HG02759 (cell line): ENCODE measurements at regions not wholly inside any gene's neighbourhood (a gene's known extent, or its start where the extent isn't known, plus 50 kb on each side); places are given as distances from the start of the nearest gene placed in this dataset.
"Not testable (repeated sequence)": the region's sequence is repeated elsewhere in the genome, so short reads cannot be mapped to it uniquely, and the experiment has no call there.

Experiments
- ATAC-seq: cut with Tn5 transposase; IDR thresholded peaks from one replicate; pipeline ENCODE4 v1.9.1; 2021; ENCODE audit warnings: mild to moderate bottlenecking, moderate library complexity; ENCODE audit not compliant: unreplicated experiment

DNA sequence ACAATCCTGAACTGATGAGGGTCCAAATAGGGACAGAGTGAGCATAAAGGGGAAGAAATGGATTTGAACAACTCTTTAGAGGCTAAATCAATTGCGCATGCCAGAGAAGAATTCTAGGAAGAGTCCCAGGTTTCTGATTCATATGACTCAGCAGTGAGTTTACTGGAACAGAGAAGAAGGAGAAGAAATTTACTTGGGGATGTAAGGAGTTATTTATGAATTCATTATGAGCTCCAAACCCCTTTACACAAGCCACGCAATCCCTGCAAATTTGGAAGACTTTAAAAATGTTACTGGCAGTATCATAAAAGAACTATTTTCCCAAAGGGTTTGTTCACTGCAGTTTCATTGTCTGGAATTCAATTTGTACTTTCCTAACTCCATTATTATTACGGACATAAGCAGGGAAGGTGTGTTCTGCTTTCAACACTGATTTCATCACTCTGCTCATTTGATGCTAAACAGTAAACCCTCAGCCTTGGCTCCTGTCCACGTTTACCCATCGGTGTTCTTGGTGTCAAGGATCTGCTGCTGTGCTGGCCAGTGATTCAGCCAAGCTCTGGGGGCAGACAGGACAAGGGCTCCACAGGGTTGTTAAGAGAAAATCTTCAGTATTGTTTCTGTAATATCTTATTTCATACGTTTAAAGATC, 273.7 kb downstream of the HNRNPD start:
- ATAC-seq, result no peak

DNA sequence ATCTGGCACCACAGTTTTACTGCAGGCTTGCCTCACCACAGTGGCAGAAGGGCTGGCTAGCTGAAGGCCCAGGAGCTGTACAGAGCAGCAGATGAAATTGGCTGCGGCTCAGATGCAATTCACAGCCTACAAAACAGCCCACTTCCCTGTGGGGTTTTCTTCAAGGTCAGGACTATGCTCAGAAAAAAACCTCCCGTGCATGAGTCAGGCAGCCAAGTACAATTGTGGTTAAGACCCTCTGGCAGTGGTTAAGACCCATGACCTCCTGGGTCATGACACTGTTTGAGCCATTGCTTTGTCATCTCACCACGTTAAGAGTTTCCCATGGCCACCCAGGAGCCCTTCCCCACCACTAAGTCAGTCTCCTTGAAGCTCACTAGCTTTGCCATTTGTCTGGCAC, 276.3 kb downstream of the HNRNPD start:
- ATAC-seq, result no peak

DNA sequence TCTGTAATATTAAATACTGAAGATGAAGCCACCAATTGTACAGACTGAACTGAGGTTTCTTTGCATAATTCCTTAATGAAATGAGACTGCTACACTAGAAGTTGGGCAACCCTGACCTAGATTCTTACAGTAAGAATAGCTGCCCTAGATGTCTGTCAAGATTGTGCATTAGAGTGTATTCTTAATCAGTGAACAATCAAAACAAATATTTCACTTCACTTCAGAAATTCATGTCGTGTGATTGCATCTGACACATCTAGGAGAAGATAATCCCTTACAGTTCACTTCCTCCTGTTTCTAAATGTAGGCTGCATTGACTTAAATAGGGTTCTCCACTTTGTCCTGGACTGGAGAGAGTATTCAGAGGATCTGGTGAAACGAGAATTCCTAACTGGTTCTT, 283.1 kb downstream of the HNRNPD start:
- ATAC-seq, result no peak

DNA sequence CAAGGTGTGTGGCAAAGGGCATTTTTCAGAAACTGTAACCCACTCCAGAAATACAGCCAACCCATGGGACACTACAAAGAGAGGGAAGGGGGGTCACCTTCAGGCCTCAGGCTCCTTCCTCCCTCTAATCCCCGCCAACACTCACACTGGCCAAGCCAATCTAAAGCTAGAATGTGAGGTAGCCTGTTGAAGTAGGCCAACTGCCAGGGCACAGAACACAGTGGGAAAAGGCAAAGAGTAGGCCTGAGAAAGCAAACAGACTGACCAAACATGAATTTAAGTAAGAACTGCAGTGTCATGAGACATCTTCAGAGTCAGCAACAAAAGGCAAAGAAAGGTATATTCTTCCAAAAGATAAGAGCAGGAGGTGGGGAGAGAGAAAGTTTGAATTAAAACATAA, 289.0 kb downstream of the HNRNPD start:
- no peak for ATAC-seq

DNA sequence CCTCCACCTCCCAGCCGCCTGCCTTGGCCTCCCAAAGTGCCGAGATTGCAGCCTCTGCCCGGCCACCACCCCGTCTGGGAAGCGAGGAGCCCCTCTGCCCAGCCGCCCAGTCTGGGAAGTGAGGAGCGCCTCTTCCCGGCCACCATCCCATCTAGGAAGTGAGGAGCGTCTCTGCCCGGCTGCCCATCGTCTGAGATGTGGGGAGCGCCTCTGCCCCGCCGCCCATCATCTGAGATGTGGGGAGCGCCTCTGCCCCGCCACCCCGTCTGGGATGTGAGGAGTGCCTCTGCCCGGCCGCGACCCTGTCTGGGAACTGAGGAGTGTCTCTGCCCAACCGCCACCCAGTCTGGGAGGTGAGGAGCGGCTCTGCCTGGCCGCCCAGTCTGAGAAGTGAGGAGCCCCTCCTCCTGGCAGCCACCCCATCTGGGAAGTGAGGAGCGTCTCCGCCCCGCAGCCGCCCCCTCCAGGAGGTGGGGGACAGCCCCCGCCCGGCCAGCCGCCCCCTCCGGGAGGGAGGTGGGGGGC, 296.3 kb downstream of the HNRNPD start:
- ATAC-seq, result not testable (repeated sequence)

GRCh38 chr4:82076809-82077208, 297.0 kb downstream of the HNRNPD start:
- ATAC-seq, result no peak

GRCh38 chr4:82076359-82076758, 297.4 kb downstream of the HNRNPD start:
- no peak for ATAC-seq

GRCh38 chr4:82071951-82072350, 301.8 kb downstream of the HNRNPD start:
- ATAC-seq, result no peak

- ATAC-seq, result no peak
Measured at GRCh38 chr4:82069883-82070638, 303.7 kb downstream of the HNRNPD start.

DNA sequence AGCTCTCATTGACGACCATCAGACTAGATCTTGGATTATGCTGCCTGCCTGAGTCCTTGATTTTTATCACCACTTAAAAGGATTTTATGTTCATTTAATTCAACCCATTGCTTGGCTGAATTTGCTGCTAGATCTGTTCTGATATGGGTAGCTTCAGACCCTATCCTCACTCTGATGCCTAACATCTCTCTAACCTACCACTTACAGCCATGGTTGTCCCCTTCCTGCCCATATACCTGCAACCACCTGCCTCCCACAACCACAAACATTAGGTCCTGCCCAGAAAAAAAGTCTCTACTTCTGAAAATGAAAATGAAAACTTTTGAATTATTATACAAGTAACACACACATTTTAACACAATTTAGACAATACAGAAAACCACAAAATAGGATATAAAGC, 310.8 kb downstream of the HNRNPD start:
- no peak for ATAC-seq

DNA sequence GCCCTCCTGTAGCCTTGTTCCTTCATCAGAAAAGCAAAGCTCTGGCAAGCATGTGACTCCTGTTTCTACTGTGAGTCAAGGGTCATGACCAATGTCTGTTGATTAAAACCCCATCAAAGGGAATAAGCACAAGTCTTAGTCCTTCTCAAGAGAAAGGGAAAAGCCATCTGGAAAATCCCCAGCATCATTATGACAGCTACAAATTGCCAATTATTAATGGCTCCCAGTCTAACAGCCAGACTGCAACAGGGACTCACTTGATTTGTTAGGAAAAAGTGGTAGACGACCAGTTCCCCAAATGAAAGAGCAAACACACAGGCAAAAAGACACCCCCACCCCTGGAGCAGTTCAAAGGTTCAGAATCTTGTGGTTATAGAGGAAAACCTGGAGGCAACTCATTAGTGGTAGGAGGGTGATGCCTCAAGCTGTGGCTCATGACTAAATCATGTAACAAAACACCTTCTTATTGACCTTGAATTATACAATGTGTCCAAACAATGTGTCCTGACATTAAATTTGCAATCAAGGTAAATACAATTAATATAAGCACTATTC, 315.7 kb downstream of the HNRNPD start:
- ATAC-seq, result no peak

DNA sequence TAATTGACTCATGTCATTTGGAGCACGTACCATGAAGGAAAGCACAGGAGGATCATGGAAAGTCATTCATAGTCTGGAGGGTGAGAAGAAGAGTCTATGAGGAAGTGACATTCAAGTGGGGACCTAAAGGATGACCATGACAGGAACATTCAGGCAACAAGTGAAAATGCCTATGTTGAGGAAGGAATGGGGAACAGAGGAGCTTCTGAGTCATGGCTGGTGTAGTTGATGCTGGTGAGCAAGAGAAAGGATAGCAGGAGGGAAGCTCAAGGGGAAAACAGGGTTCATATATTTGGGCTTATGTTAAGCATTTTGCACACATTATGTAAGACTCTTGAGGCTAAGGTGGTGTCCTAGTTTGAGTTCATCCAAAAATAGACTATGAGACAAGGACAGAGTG, 318.6 kb downstream of the HNRNPD start:
- no peak for ATAC-seq

DNA sequence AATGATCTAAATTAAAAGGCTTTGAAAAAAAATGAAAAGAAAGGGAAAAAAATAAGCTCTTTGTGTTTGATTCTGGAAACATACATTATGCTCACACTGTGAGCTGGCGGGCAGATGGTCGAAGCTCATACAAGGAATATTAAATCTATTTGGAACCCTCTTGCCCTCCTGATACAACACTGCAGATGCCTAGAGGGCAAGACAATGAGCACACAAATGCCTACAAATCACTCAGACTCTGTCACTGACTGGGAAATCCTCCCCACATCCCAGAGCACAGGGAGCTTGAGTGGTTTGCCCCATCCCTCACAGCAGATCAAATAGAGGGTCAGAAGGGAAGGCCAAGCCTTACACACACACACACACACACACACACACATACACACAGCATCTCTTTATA, 320.4 kb downstream of the HNRNPD start:
- ATAC-seq, result no peak

DNA sequence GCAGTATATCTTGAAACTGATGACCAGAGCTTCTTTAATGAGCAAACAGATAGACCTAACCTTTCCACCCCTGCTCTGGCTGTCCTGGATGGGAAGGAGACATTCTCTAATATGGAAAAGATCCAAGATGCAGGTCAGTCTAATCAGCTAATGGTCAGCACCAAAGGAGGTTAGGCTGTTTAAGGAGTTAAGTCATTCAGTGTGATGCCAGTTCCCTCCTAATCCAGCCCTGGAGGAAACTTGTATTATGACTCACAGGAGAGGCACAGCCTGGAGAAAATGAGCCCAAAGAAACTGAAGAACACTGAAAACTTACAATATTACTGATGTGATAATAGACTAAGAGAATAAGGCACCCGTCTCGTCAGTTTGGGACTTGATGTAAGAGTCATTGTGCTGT, 323.0 kb downstream of the HNRNPD start:
- no peak for ATAC-seq

DNA sequence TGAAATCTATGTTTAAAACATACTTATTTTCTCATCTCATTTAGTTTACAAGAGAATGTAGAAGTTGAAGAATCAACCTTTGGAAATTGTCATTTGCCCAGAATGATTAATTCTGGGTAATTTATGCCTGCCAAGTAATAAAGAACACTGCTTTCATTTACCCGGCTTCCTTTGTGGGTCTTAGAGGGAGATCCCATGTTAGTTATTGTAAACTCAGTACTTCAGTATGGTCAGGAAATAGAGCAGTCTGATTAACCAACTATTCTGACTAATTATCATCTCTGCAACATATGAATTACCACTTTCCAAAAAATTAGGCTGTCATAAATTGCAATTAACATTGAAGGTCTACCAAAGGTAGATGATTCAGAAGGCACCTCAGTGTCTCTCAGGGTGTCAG, 324.5 kb downstream of the HNRNPD start:
- no peak for ATAC-seq

GRCh38 chr4:82047731-82048130, 326.1 kb downstream of the HNRNPD start:
- no peak for ATAC-seq

- no peak for ATAC-seq
Measured at GRCh38 chr4:82046796-82047195, 327.0 kb downstream of the HNRNPD start.

- no peak for ATAC-seq
Measured at GRCh38 chr4:82045267-82045666, 328.5 kb downstream of the HNRNPD start.

DNA sequence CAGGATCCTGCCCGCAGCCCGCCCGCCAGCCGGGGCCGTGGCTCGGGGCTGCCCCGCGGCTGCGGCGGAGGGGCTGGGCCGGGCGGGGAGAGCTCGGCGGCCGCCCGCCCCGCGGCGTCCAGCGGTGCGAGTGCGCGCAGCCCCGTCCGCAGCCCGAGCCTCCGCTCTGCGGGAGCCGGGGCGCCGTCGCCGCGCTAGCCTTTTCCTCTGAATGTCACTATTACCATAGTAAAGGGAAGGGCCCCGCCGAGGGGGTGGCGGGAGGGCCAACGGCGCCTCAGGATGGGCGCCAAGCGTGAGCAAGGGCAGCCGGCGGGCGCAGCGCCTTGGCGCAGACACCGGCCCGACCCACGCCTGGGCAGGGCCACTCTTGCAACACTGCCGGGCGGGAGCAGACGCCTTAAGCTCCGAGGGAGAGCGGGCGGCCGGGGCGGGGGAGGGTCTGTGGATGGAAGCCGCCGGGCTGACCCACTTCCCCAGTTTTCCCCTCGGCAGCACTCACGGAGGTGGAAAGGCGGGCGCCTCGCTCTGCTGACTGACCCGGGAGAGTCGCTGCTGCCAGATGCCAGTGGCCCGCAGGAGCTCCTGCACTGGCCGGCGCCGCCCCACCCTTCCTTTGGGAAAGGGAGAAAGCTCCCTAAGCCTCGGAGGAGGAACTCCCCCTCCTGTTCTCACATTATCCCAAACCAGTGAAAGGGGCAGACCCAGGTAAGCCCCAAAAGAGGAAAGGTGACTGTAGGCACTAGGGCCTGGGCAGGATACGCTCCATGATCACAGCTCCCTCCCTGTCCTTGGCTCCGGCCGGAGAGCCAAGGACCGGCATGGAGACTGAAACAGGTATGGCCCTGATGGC, 329.4 kb downstream of the HNRNPD start:
- ATAC-seq, result no peak

DNA sequence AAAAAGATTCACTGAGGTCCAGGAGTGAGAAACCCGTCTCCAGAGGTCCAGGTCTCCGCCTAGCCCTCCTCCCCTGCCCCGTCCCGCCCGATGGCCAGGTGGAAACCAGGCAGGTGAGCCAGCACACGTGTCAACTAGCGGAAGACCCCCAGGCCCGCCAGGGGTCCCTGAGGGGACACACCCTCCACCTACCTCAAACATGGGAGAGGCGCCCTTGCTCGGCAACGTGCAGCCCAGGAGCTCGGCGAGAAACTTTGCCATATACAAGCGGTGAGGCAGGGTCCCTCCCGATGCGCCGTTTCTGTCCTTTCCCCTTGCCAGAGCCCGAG, 330.0 kb downstream of the HNRNPD start:
- ATAC-seq, result no peak

- no peak for ATAC-seq
Measured at GRCh38 chr4:82043081-82043808, 330.5 kb downstream of the HNRNPD start.
